Endodermal cell (in vitro differentiated cells): ENCODE measurements at regions not wholly inside any gene's neighbourhood (a gene's known extent, or its start where the extent isn't known, plus 50 kb on each side); places are given as distances from the start of the nearest gene placed in this dataset.

Experiments
- DNase-seq: peaks from one replicate; pipeline ENCODE4 v3.0.0-alpha.2; 2017
- H3K27ac ChIP-seq: 2 replicates; pipeline ENCODE4 v1.5.1; 2013; ENCODE audit warnings: mild to moderate bottlenecking, low read depth, low read length, moderate library complexity
- H3K27me3 ChIP-seq: 2 replicates; pipeline ENCODE4 v1.6.1; 2013; ENCODE audit warnings: mild to moderate bottlenecking, low read length, moderate library complexity; ENCODE audit not compliant: insufficient read depth, control insufficient read depth, poor library complexity, severe bottlenecking
- H3K36me3 ChIP-seq: 2 replicates; pipeline ENCODE4 v1.7.0; 2013; ENCODE audit warnings: mild to moderate bottlenecking, low read length, moderate library complexity; ENCODE audit not compliant: control insufficient read depth, insufficient read depth
- H3K4me1 ChIP-seq: one replicate; pipeline ENCODE4 v1.7.0; 2013; ENCODE audit warnings: low read length; ENCODE audit not compliant: control insufficient read depth, insufficient read depth
- H3K4me3 ChIP-seq: 2 replicates; pipeline ENCODE4 v1.5.1; 2013; ENCODE audit warnings: mild to moderate bottlenecking, low read length, moderate library complexity
- H3K9ac ChIP-seq: 2 replicates; pipeline ENCODE4 v1.6.1; 2013; ENCODE audit warnings: mild to moderate bottlenecking, low read length, moderate library complexity; ENCODE audit not compliant: poor library complexity, severe bottlenecking; ENCODE audit errors: extremely low read depth
- H3K9me3 ChIP-seq: 2 replicates; pipeline ENCODE4 v1.6.1; 2013; ENCODE audit warnings: mild to moderate bottlenecking, low read length, moderate library complexity; ENCODE audit not compliant: control insufficient read depth
- H3K27ac Mint-ChIP-seq: 2 replicates; pipeline ENCODE4 v1.8.0; 2020; ENCODE audit warnings: mixed read lengths
- H3K27me3 Mint-ChIP-seq: 2 replicates; pipeline ENCODE4 v1.8.0; 2021; ENCODE audit warnings: mild to moderate bottlenecking, mixed read lengths; ENCODE audit not compliant: insufficient read depth
- H3K36me3 Mint-ChIP-seq: 2 replicates; pipeline ENCODE4 v1.8.0; 2020; ENCODE audit warnings: low read depth, mixed read lengths
- H3K4me1 Mint-ChIP-seq: 2 replicates; pipeline ENCODE4 v1.8.0; 2020; ENCODE audit warnings: mixed read lengths
- H3K4me3 Mint-ChIP-seq: 2 replicates; pipeline ENCODE4 v1.8.0; 2020; ENCODE audit warnings: mild to moderate bottlenecking, moderate library complexity, mixed read lengths
- H3K9me3 Mint-ChIP-seq: 2 replicates; pipeline ENCODE4 v1.8.0; 2020; ENCODE audit warnings: mild to moderate bottlenecking, mixed read lengths
- WGBS, 2 experiments: methylation state at CpG; one replicate each; pipeline versions ENCODE4 v1.1.5 to v1.1.7; 2013; ENCODE audit warnings: missing lambda C conversion rate in 2 of 2, mixed read lengths in 1 of 2; ENCODE audit not compliant: insufficient coverage in 1 of 2, insufficient read length in 1 of 2; 5-methylcytosine and 5-hydroxymethylcytosine counted together
- TF ChIP-seq, protein P1 (sequence below): fragments of 200-600 bp; sonication (generic); conservative IDR thresholded peaks from 2 replicates; pipeline ENCODE4 v1.5.0; 2021; ENCODE audit warnings: antibody characterized with exemption, mild to moderate bottlenecking

DNA sequence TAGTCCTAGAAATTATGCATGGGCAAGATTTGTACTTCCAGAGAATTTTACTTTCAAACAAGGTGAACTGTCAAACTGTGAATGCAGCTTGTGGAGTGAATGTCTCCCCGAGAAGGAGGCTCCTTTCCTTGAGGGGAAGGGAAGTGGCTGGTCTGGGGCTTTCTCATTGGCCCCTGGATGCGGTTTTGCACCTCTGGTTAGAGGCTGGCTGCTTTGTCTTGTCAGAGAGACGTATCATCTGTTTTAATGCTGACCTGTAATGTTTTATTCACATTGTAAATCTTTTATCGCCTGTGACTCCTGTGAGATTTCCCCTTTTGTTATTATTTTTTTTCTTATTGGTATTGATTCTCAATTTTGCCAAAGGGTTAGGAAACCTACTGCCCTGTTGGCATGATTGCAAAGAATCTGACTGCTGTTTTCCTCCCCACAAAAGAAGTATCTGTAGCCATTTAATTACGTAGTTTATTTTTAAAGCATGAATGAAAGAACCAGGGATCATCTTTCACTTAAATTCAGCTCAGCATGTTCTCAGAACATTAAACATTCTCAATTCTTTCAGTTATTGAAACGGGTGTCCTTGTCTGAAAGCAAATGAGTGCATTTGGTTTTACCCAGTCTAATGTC, 238.3 kb upstream of the NFE2L3 start:
- TF ChIP-seq, protein P1, sequence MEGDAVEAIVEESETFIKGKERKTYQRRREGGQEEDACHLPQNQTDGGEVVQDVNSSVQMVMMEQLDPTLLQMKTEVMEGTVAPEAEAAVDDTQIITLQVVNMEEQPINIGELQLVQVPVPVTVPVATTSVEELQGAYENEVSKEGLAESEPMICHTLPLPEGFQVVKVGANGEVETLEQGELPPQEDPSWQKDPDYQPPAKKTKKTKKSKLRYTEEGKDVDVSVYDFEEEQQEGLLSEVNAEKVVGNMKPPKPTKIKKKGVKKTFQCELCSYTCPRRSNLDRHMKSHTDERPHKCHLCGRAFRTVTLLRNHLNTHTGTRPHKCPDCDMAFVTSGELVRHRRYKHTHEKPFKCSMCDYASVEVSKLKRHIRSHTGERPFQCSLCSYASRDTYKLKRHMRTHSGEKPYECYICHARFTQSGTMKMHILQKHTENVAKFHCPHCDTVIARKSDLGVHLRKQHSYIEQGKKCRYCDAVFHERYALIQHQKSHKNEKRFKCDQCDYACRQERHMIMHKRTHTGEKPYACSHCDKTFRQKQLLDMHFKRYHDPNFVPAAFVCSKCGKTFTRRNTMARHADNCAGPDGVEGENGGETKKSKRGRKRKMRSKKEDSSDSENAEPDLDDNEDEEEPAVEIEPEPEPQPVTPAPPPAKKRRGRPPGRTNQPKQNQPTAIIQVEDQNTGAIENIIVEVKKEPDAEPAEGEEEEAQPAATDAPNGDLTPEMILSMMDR: no peak
- Histone ChIP-seq H3K36me3 (no peaks in the 10 kb centered on the region), H3K27me3 (no peaks in the 10 kb centered on the region), H3K4me1 (no peaks in the 10 kb centered on the region), H3K27ac (no peak overlapping the region), H3K9me3 (peaks cover 7% of the 10 kb centered on the region), H3K4me3 (no peak overlapping the region), H3K9ac (no peak overlapping the region)
- H3K36me3 Mint-ChIP-seq: no peaks in the 10 kb centered on the region
- peaks cover 10% of the 10 kb centered on the region for H3K9me3 Mint-ChIP-seq
- H3K27ac Mint-ChIP-seq: no peak overlapping the region
- WGBS, 2 experiments: 88 to 90% methylated on average over 4 to 6 of the region's 6 CpGs
- H3K4me1 Mint-ChIP-seq: peaks cover 7% of the 10 kb centered on the region
- peaks cover 5% of the 10 kb centered on the region for H3K27me3 Mint-ChIP-seq
- no peak for DNase-seq
- H3K4me3 Mint-ChIP-seq: no peak overlapping the region

DNA sequence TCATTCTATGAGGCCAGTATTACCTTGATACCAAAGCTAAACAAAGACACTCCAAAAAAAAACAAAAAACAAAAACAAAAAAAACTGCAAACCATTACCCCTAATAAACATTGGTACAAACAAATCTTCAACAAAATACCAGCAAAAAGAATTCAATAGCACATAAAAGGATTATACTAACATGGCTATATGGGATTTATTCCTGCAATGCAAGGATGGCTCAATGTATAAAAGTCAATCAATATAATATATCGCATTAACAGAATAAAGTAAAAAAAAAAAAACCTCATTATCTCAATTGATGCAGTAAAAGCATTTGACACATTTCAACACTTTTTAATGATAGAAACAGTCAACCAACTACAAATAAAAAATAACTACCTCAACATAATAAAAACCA, 233.3 kb upstream of the NFE2L3 start:
- no peak overlapping the region for H3K4me3 Mint-ChIP-seq
- 100% methylated on average over 1 of the region's 1 CpG for WGBS, 2 experiments
- H3K36me3 Mint-ChIP-seq: no peaks in the 10 kb centered on the region
- Histone ChIP-seq H3K9ac (no peak overlapping the region), H3K27me3 (no peaks in the 10 kb centered on the region), H3K36me3 (no peaks in the 10 kb centered on the region), H3K4me1 (no peaks in the 10 kb centered on the region), H3K27ac (no peak overlapping the region), H3K9me3 (peaks cover 11% of the 10 kb centered on the region), H3K4me3 (no peak overlapping the region)
- no peaks in the 10 kb centered on the region for H3K4me1 Mint-ChIP-seq
- DNase-seq: no peak
- H3K9me3 Mint-ChIP-seq: peaks cover 13% of the 10 kb centered on the region
- H3K27ac Mint-ChIP-seq: no peak overlapping the region
- peaks cover 5% of the 10 kb centered on the region for H3K27me3 Mint-ChIP-seq
- TF ChIP-seq, protein P1: no peak

DNA sequence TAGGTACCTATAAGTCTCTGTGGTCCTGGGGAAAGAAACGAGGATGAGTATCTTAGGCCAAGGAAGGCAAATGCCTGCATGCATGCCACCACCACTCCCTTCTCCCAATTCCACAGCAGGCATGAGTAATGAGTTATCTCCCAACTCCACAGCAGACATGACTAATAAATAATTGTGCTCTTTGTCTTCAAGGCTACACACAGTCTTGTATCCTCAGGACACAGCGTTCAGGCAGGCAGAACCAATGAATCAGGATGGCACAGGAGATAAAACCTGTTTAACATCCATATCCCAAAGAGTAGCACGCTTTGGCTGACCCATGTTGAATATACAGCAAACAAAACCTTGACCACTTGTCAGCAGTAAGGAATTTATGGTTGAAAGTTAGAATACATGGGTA, 229.7 kb upstream of the NFE2L3 start:
- H3K4me1 ChIP-seq: no peaks in the 10 kb centered on the region
- H3K9me3 ChIP-seq: peaks cover 11% of the 10 kb centered on the region
- no peak overlapping the region for H3K4me3 Mint-ChIP-seq
- no peaks in the 10 kb centered on the region for H3K27me3 Mint-ChIP-seq
- peaks cover 6% of the 10 kb centered on the region for H3K4me1 Mint-ChIP-seq
- H3K36me3 Mint-ChIP-seq: no peaks in the 10 kb centered on the region
- no peak overlapping the region for H3K4me3 ChIP-seq
- H3K9me3 Mint-ChIP-seq: peaks cover 13% of the 10 kb centered on the region
- 92 to 100% methylated on average over 1 to 3 of the region's 3 CpGs for WGBS, 2 experiments
- H3K27ac Mint-ChIP-seq: no peak overlapping the region
- no peak overlapping the region for H3K27ac ChIP-seq
- H3K9ac ChIP-seq: no peak overlapping the region
- TF ChIP-seq, protein P1: no peak
- no peaks in the 10 kb centered on the region for H3K36me3 ChIP-seq
- DNase-seq: no peak
- no peaks in the 10 kb centered on the region for H3K27me3 ChIP-seq
